Transverse colon (tissue), 4 donors: ENCODE measurements at regions not wholly inside any gene's neighbourhood (a gene's known extent, or its start where the extent isn't known, plus 50 kb on each side); places are given as distances from the start of the nearest gene placed in this dataset.

Experiments
- DNase-seq: peaks from one replicate; pipeline ENCODE4 v3.0.0-alpha.2; 2019
- H3K27ac ChIP-seq, 4 donors: fragments of 200-600 bp; sonication (generic); 2 replicates each; pipeline ENCODE4 v1.5.1; 2016 to 2018; ENCODE audit warnings: inconsistent platforms in 4 of 4
- H3K27me3 ChIP-seq: fragments of 200-600 bp; sonication (generic); 2 replicates; pipeline ENCODE4 v1.5.1; 2017; ENCODE audit warnings: inconsistent platforms
- H3K36me3 ChIP-seq, 4 donors: fragments of 200-600 bp; sonication (generic); 2 replicates each; pipeline ENCODE4 v1.5.1; 2017 to 2019; ENCODE audit warnings: inconsistent platforms in 4 of 4
- H3K4me1 ChIP-seq, 4 donors: fragments of 200-600 bp; sonication (generic); 2 replicates each; pipeline ENCODE4 v1.5.1; 2017 to 2020; ENCODE audit warnings: inconsistent platforms in 4 of 4
- H3K4me3 ChIP-seq, 4 donors: fragments of 200-600 bp; sonication (generic); 1 replicate in 1 of 4; 2 replicates in 3 of 4; pipeline versions ENCODE4 v1.5.1 to v1.6.1; 2017 to 2019; ENCODE audit warnings: inconsistent platforms in 4 of 4
- H3K9me3 ChIP-seq, 2 donors: fragments of 200-600 bp; sonication (generic); 2 replicates each; pipeline ENCODE4 v1.5.1; 2017 to 2019; ENCODE audit warnings: inconsistent platforms in 2 of 2
- EP300 ChIP-seq: sonication (generic); formaldehyde crosslinking; IDR thresholded peaks from one replicate; pipeline ENCODE4 v1.6.1; 2017; ENCODE audit warnings: antibody characterized with exemption, low read depth
- POLR2A ChIP-seq: fragments of 450-650 bp; IDR thresholded peaks from one replicate; pipeline ENCODE4 v1.6.1; 2016; ENCODE audit warnings: antibody characterized with exemption, mild to moderate bottlenecking, moderate library complexity
- POLR2AphosphoS5 ChIP-seq, 3 donors: sonication (generic); formaldehyde crosslinking; IDR thresholded peaks; one replicate each; pipeline ENCODE4 v1.6.1; 2016; ENCODE audit warnings: antibody characterized with exemption in 3 of 3
- WGBS, 2 donors: methylation state at CpG; one replicate each; pipeline ENCODE4 v1.1.5; 2018; ENCODE audit warnings: low coverage in 1 of 2; 5-methylcytosine and 5-hydroxymethylcytosine counted together
- in situ Hi-C, 4 donors: fragments of 200-750 bp; cut with MboI; loops; one replicate each; pipeline versions ENCODE4 v1.15.0 to v1.15.1; 2017; ENCODE audit warnings: low sequenced_read_pairs in 3 of 4, low pct_ligation_motif_present in 1 of 4, low pct_unique_long_range_greater_than_20kb in 1 of 4
- intact Hi-C: fragments of 100-400 bp; cut with DNase I; formaldehyde crosslinking; loops from one replicate; pipeline ENCODE4 v1.15.1; 2023; ENCODE audit warnings: low total_unique reads
- TF ChIP-seq, protein P1 (sequence below), 5 experiments: fragments of 200-600 bp in 3 of 5; fragments of 450-650 bp in 2 of 5; sonication (generic) in 3 of 5; IDR thresholded peaks; 1 replicate in 2 of 5; 2 replicates in 3 of 5; pipeline ENCODE4 v1.5.1; 2016 to 2017; ENCODE audit warnings: antibody characterized with exemption in 5 of 5, inconsistent platforms in 3 of 5, mild to moderate bottlenecking in 2 of 5, moderate library complexity in 1 of 5

GRCh38 chr20:54723723-54724122 lies 248.3 kb downstream of the DOK5 start:
- 89 to 100% methylated on average over 1 of the region's 1 CpG for WGBS, 2 donors

GRCh38 chr20:54717983-54718382 lies 242.6 kb downstream of the DOK5 start:
- TF ChIP-seq POLR2AphosphoS5 (IDR thresholded peaks at IDR 0.05) (no peak), EP300 (no peak), POLR2A (no peak)
- TF ChIP-seq, protein P1, sequence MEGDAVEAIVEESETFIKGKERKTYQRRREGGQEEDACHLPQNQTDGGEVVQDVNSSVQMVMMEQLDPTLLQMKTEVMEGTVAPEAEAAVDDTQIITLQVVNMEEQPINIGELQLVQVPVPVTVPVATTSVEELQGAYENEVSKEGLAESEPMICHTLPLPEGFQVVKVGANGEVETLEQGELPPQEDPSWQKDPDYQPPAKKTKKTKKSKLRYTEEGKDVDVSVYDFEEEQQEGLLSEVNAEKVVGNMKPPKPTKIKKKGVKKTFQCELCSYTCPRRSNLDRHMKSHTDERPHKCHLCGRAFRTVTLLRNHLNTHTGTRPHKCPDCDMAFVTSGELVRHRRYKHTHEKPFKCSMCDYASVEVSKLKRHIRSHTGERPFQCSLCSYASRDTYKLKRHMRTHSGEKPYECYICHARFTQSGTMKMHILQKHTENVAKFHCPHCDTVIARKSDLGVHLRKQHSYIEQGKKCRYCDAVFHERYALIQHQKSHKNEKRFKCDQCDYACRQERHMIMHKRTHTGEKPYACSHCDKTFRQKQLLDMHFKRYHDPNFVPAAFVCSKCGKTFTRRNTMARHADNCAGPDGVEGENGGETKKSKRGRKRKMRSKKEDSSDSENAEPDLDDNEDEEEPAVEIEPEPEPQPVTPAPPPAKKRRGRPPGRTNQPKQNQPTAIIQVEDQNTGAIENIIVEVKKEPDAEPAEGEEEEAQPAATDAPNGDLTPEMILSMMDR (IDR thresholded peaks at IDR 0.05): no peak
- Histone ChIP-seq H3K27me3 (no peaks in the 10 kb centered on the region), H3K36me3 (no peaks in the 10 kb centered on the region), H3K27ac (no peak overlapping the region), H3K9me3 (no peaks in the 10 kb centered on the region), H3K4me1 (no peaks in the 10 kb centered on the region), H3K4me3 (no peak overlapping the region)
- in situ Hi-C loops (no loop called here), intact Hi-C loops (no loop called here)
- DNase-seq: no peak
- WGBS, 2 donors: 20 to 68% methylated on average over 1 to 3 of the region's 3 CpGs

More at GRCh38 chr20:54723723-54724122, 248.3 kb downstream of the DOK5 start:
- no peak overlapping the region for H3K4me3 ChIP-seq
- H3K9me3 ChIP-seq: no peaks in the 10 kb centered on the region
- no peaks in the 10 kb centered on the region for H3K4me1 ChIP-seq
- TF ChIP-seq, protein P1 (IDR thresholded peaks at IDR 0.05): no peak
- no peak for TF ChIP-seq POLR2AphosphoS5 (IDR thresholded peaks at IDR 0.05)
- no peak for TF ChIP-seq POLR2A
- TF ChIP-seq EP300: no peak
- no peak for DNase-seq
- intact Hi-C loops (no loop called here), in situ Hi-C loops (no loop called here)
- no peaks in the 10 kb centered on the region for H3K27me3 ChIP-seq
- H3K36me3 ChIP-seq: no peaks in the 10 kb centered on the region
- H3K27ac ChIP-seq: no peak overlapping the region

GRCh38 chr20:54716790-54717189 lies 241.4 kb downstream of the DOK5 start:
- Histone ChIP-seq H3K36me3 (no peaks in the 10 kb centered on the region), H3K4me1 (no peaks in the 10 kb centered on the region), H3K9me3 (no peaks in the 10 kb centered on the region), H3K27ac (no peak overlapping the region), H3K4me3 (no peak overlapping the region), H3K27me3 (no peaks in the 10 kb centered on the region)
- in situ Hi-C loops (no loop called here), intact Hi-C loops (no loop called here)
- no peak for DNase-seq
- TF ChIP-seq EP300 (no peak), POLR2AphosphoS5 (IDR thresholded peaks at IDR 0.05) (no peak), POLR2A (no peak)
- TF ChIP-seq, protein P1 (IDR thresholded peaks at IDR 0.05): no peak

DNA sequence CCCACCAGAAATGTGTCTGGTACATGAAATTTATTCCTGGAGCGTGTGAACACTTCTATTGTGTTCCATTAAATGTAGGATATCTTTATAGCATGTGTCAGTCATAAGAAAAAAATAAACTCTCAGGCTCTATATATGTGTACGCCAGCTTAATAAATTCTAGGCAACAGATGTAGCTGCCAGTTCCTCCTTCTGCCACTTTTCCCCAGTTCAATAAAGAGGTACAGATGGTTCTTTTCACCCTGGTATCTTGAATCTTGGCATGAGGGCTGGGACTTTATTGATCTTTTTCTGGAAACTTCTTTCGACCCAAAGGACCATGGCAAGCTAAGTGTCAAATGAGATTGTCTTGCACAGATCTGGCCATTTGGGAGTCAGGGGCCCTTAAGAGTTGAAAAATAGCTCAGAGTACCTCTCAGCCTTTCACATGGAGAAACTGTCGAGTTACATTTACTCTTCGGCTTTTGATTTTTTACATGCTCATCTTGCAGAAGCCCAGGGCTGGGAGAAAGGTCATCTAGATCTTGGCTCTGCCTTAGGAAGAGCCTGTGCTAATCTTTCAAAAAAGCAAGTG lies 240.9 kb downstream of the DOK5 start:
- Histone ChIP-seq H3K27ac (no peak overlapping the region), H3K9me3 (no peaks in the 10 kb centered on the region), H3K4me3 (no peak overlapping the region), H3K4me1 (no peaks in the 10 kb centered on the region), H3K27me3 (no peaks in the 10 kb centered on the region), H3K36me3 (no peaks in the 10 kb centered on the region)
- WGBS, 2 donors: 67 to 68% methylated on average over 3 to 5 of the region's 5 CpGs
- intact Hi-C loops (no loop called here), in situ Hi-C loops (no loop called here)
- DNase-seq: no peak
- TF ChIP-seq, protein P1 (IDR thresholded peaks at IDR 0.05): no peak
- TF ChIP-seq POLR2AphosphoS5 (IDR thresholded peaks at IDR 0.05) (no peak), POLR2A (no peak), EP300 (no peak)
